ENCODE measurements at regions not wholly inside any gene's neighbourhood (a gene's known extent, or its start where the extent isn't known, plus 50 kb on each side); places are given as distances from the start of the nearest gene placed in this dataset.

DNA sequence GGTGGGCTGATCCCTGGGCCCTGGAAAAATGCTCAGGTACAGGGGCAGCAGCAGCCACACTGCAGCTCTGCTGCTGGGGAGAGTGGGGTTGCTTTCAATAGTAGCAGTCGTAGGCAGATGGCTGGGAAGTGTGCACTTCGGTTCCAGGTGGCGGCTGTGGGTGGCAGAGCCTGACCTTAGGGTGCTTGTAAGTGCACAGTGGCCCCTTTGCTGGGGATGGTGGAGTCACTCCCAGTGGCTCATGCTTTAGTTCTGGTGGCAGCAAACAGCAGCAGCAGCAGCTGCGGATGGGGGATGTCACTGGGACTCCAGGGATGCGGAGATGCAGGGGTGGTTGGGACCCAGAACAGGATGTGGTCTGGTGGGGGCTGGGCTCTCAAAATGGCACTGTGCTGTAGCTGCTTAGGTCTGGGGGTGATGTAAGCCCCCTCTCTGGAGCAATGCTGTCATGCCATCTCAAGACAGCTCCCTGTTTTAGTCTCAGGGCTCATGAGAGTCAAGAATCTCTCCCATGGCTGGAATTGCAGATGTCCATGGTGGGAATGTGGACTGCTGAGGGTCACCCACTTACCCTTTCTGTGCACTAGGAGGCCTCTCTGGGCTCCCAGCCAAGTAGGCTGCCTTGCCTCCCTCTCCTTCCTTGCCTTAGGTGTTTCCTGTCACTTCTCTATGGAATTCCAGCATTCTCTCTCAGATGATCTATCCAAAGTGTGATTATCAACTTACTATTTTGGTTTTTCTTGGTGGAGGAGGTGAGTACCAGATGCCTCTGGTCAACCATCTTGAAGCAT, 146.7 kb upstream of the SLC22A23 start:
- no peaks in the 10 kb centered on the region for H3K27me3 ChIP-seq
- no peaks in the 10 kb centered on the region for H3K4me1 ChIP-seq
- TF ChIP-seq CTCF (IDR thresholded peaks at IDR 0.05), result no peak

GRCh38 chr6:3601570-3601969, 144.7 kb upstream of the SLC22A23 start:
- H3K4me1 ChIP-seq, result no peaks in the 10 kb centered on the region
- TF ChIP-seq CTCF (IDR thresholded peaks at IDR 0.05), result no peak
- no peaks in the 10 kb centered on the region for H3K36me3 ChIP-seq
- no peak for DNase-seq (ENCODE audit: low spot score)
- H3K9me3 ChIP-seq, result peaks cover 0 to 25% of the 10 kb centered on the region in 2 donors
- no peaks in the 10 kb centered on the region for H3K27me3 ChIP-seq
- H3K27ac ChIP-seq, result no peak overlapping the region
- H3K4me3 ChIP-seq, result no peak overlapping the region

More for the DNA sequence above, 146.7 kb upstream of the SLC22A23 start:
- Histone ChIP-seq H3K27ac (no peak overlapping the region), H3K9me3 (peaks cover 0 to 25% of the 10 kb centered on the region in 2 donors), H3K36me3 (no peaks in the 10 kb centered on the region), H3K4me3 (no peak overlapping the region)
- DNase-seq (ENCODE audit: low spot score), result no peak

DNA sequence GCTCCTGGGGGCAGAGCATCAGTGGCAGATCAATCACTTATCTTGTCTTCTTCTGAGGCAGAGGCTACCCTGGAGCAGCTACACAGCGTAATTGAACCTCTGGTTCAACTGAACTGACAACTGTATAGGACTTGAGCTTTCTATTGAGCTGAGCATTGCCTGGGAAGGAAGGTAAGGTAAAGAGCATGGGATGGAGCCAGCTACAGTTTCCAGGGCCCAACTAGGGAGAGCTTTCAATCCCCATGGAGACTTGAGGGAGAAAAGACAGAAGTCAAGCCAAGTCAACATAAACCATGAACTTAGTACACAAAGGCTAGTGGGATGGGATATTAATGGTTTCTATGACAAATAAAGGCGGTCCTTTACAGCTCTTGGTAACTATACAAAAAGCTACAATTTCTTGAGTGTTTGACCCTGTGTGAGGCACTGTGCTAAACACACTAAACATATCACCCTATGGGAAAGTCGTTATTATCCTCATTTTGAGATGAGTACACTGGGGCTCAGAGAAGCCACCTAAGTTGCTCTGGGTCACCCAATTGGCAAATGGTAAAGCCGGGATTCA, 140.7 kb upstream of the SLC22A23 start:
- H3K27ac ChIP-seq, result no peak overlapping the region
- DNase-seq (ENCODE audit: low spot score), result no peak
- no peak for TF ChIP-seq CTCF (IDR thresholded peaks at IDR 0.05)
- peaks cover 0 to 23% of the 10 kb centered on the region in 2 donors for H3K9me3 ChIP-seq
- H3K4me3 ChIP-seq, result no peak overlapping the region
- no peaks in the 10 kb centered on the region for H3K4me1 ChIP-seq
- no peaks in the 10 kb centered on the region for H3K27me3 ChIP-seq
- no peaks in the 10 kb centered on the region for H3K36me3 ChIP-seq

DNA sequence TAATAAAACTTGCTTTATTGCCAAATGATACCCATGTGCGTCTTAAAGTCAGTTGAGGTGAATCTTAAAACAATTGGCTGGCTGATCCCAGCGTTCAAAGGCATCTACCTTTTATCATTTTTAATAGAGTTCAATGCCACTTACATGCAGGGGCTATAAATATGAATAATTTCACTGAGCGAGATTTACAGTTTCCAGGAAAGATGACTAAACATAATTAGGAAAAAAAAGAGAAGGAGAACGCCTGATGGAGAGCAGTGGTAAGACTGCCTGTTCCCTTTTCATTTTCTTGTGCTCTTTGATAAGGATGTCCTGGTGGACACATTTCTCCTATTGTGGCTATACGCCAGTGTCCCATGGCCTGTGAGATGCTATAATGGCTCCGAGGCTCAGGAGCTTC, 139.9 kb upstream of the SLC22A23 start:
- Histone ChIP-seq H3K4me3 (no peak overlapping the region), H3K9me3 (peaks cover 0 to 15% of the 10 kb centered on the region in 2 donors), H3K27ac (no peak overlapping the region), H3K36me3 (no peaks in the 10 kb centered on the region), H3K27me3 (no peaks in the 10 kb centered on the region), H3K4me1 (no peaks in the 10 kb centered on the region)
- DNase-seq (ENCODE audit: low spot score), result no peak
- no peak for TF ChIP-seq CTCF (IDR thresholded peaks at IDR 0.05)

DNA sequence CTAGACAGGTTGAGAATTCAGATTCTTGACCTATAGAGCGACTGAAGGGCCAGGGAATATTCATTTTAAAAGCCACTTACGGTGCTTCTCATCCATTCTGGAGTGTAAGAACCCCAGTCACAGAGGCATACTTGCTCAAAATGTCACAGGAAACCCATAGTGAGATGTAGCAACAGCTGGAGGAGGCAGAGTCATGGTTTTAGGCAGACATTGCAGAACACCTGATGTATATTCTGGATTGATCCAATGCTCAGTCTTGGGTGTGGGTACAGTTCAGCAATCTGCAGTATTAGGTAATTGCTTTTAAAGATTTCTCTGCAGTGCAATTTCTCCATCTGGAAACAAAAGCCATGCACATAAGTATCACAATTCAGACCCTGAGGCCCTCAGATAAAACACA, 137.4 kb upstream of the SLC22A23 start:
- TF ChIP-seq CTCF (IDR thresholded peaks at IDR 0.05), result no peak
- Histone ChIP-seq H3K27me3 (no peaks in the 10 kb centered on the region), H3K4me3 (no peak overlapping the region), H3K4me1 (no peaks in the 10 kb centered on the region), H3K36me3 (no peaks in the 10 kb centered on the region), H3K27ac (no peak overlapping the region), H3K9me3 (no peaks in the 10 kb centered on the region)
- no peak for DNase-seq (ENCODE audit: low spot score)

Data from right atrium auricular region (tissue), 2 donors.